ENCODE measurements at regions not wholly inside any gene's neighbourhood (a gene's known extent, or its start where the extent isn't known, plus 50 kb on each side); places are given as distances from the start of the nearest gene placed in this dataset.

DNA sequence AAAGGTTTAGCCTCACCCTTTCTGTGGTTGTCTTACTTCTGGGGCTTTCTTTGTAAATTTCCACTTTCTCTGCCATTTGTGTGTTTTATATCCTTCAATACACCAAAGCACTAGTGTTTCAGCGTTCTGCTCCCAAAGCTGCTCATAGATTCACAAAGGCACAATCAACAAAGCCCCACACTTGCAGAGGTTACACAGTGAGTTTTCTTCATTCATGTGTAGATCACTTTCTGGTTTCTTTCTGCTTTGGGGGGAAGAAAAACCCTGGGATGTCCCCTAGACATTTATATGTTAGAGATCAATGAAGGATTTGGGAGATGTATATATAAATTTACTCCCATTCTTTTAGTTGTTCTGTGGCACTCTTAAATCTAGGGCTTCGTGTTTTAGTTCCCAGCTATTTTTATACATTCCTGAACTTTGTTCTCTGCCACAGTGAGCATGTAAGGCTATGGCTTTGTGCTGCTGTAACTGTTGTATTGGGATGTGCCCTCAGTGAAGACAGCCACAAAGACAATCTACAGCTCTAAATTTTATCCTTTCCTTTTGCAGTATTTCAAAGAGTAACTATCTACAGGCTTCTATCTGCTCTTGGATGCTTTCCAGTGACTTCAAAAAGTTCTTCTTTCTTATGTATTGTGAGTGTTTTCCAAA lies 636.5 kb downstream of the ZBBX start:
- Histone ChIP-seq H3K4me3 (ENCODE audit: low read length in 3 of 3) (no peak overlapping the region), H3K9ac (ENCODE audit: low read length in 3 of 3) (no peak overlapping the region), H3K9me3 (ENCODE audit: control insufficient read depth in 2 of 3, insufficient read depth in 1 of 3, low read length in 3 of 3) (no peaks in the 10 kb centered on the region), H3K4me1 (ENCODE audit: control insufficient read depth in 2 of 3, insufficient read depth in 2 of 3, low read depth in 1 of 3, low read length in 3 of 3) (no peaks in the 10 kb centered on the region), H3K36me3 (ENCODE audit: control insufficient read depth in 2 of 3, insufficient read depth in 3 of 3, low read length in 3 of 3) (no peaks in the 10 kb centered on the region), H3K27me3 (ENCODE audit: control insufficient read depth, insufficient read depth, low read length) (no peaks in the 10 kb centered on the region), H3K27ac (ENCODE audit: low read depth in 2 of 2, low read length in 2 of 2) (no peak overlapping the region)
- no peak for TF ChIP-seq CTCF (IDR thresholded peaks at IDR 0.05; ENCODE audit: borderline replicate concordance, extremely low read depth, insufficient read depth)
- intact Hi-C loops (cut with DNase I): no loop called here
- FAIRE-seq (no peak), DNase-seq (no peak)

- Histone ChIP-seq H3K36me3 (ENCODE audit: control insufficient read depth in 2 of 3, insufficient read depth in 3 of 3, low read length in 3 of 3) (no peaks in the 10 kb centered on the region), H3K27me3 (ENCODE audit: control insufficient read depth, insufficient read depth, low read length) (no peaks in the 10 kb centered on the region), H3K9me3 (ENCODE audit: control insufficient read depth in 2 of 3, insufficient read depth in 1 of 3, low read length in 3 of 3) (no peaks in the 10 kb centered on the region), H3K4me1 (ENCODE audit: control insufficient read depth in 2 of 3, insufficient read depth in 2 of 3, low read depth in 1 of 3, low read length in 3 of 3) (no peaks in the 10 kb centered on the region), H3K4me3 (ENCODE audit: low read length in 3 of 3) (no peak overlapping the region), H3K9ac (ENCODE audit: low read length in 3 of 3) (no peak overlapping the region), H3K27ac (ENCODE audit: low read depth in 2 of 2, low read length in 2 of 2) (no peak overlapping the region)
- FAIRE-seq: no peak
- intact Hi-C loops (cut with DNase I): no loop called here
- TF ChIP-seq CTCF (IDR thresholded peaks at IDR 0.05; ENCODE audit: borderline replicate concordance, extremely low read depth, insufficient read depth): no peak
- DNase-seq: no peak
Measured at GRCh38 chr3:166734734-166735133, 645.4 kb downstream of the ZBBX start.

DNA sequence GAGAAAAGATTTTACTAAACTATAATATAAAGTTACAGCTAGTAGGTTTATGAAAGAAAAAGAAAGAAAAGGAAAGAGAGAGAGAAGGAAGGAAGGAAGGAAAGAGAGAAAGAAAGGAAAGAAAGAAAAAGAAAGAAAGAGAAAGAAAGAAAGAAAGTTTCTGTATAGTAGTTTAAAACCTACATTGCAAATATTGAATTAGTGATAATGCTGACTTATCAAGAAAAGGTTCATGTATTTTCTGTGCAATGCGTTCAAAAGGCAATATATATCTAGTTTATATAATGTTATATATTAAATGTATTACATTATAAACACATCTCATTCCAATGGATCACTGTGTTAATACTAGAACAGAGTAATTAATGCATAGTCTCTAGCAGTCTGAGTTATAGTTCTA lies 648.4 kb downstream of the ZBBX start:
- no peak for DNase-seq
- Histone ChIP-seq H3K36me3 (ENCODE audit: control insufficient read depth in 2 of 3, insufficient read depth in 3 of 3, low read length in 3 of 3) (no peaks in the 10 kb centered on the region), H3K4me1 (ENCODE audit: control insufficient read depth in 2 of 3, insufficient read depth in 2 of 3, low read depth in 1 of 3, low read length in 3 of 3) (no peaks in the 10 kb centered on the region), H3K27me3 (ENCODE audit: control insufficient read depth, insufficient read depth, low read length) (no peaks in the 10 kb centered on the region), H3K9me3 (ENCODE audit: control insufficient read depth in 2 of 3, insufficient read depth in 1 of 3, low read length in 3 of 3) (no peaks in the 10 kb centered on the region), H3K9ac (ENCODE audit: low read length in 3 of 3) (no peak overlapping the region), H3K4me3 (ENCODE audit: low read length in 3 of 3) (no peak overlapping the region), H3K27ac (ENCODE audit: low read depth in 2 of 2, low read length in 2 of 2) (no peak overlapping the region)
- FAIRE-seq: no peak
- intact Hi-C loops (cut with DNase I): no loop called here
- no peak for TF ChIP-seq CTCF (IDR thresholded peaks at IDR 0.05; ENCODE audit: borderline replicate concordance, extremely low read depth, insufficient read depth)

DNA sequence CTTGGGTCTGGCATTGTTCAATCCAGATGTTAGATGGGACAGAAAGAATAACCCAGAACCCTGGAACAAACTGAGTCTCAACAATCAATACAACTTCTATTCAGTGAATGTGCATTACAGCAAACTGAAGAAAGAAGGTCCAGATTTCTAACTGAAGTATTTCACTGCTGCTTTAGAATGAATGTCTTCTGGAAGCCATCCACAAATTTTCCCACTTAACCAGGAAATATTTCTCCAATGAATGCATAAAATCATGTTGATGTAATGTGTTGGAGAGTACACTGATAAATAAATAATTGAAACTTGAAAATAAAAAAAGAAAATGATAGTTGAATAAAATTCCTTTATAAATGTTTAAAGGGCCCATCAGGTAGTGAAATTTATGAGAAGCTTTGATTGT lies 658.6 kb downstream of the ZBBX start:
- Histone ChIP-seq H3K4me1 (ENCODE audit: control insufficient read depth in 2 of 3, insufficient read depth in 2 of 3, low read depth in 1 of 3, low read length in 3 of 3) (no peaks in the 10 kb centered on the region), H3K27me3 (ENCODE audit: control insufficient read depth, insufficient read depth, low read length) (no peaks in the 10 kb centered on the region), H3K36me3 (ENCODE audit: control insufficient read depth in 2 of 3, insufficient read depth in 3 of 3, low read length in 3 of 3) (no peaks in the 10 kb centered on the region), H3K9me3 (ENCODE audit: control insufficient read depth in 2 of 3, insufficient read depth in 1 of 3, low read length in 3 of 3) (no peaks in the 10 kb centered on the region), H3K27ac (ENCODE audit: low read depth in 2 of 2, low read length in 2 of 2) (no peak overlapping the region), H3K4me3 (ENCODE audit: low read length in 3 of 3) (no peak overlapping the region), H3K9ac (ENCODE audit: low read length in 3 of 3) (no peak overlapping the region)
- DNase-seq: no peak
- no peak for FAIRE-seq
- intact Hi-C loops (cut with DNase I): no loop called here
- no peak for TF ChIP-seq CTCF (IDR thresholded peaks at IDR 0.05; ENCODE audit: borderline replicate concordance, extremely low read depth, insufficient read depth)
